Neural cell (in vitro differentiated cells): ENCODE measurements at regions not wholly inside any gene's neighbourhood (a gene's known extent, or its start where the extent isn't known, plus 50 kb on each side); places are given as distances from the start of the nearest gene placed in this dataset.

ENCODE experiments used
- POLR2AphosphoS5 ChIP-seq: IDR thresholded peaks from 2 replicates; pipeline ENCODE4 v1.6.1; 2012
- TAF1 ChIP-seq: IDR thresholded peaks from 2 replicates; pipeline ENCODE4 v1.6.1; 2012; ENCODE audit warnings: low read depth
- TF ChIP-seq, protein P1 (sequence below): fragments of 450-650 bp; IDR thresholded peaks from 2 replicates; pipeline ENCODE4 v1.5.1; 2014; ENCODE audit warnings: antibody characterized with exemption, mild to moderate bottlenecking, moderate library complexity; ENCODE audit not compliant: poor library complexity, severe bottlenecking

DNA sequence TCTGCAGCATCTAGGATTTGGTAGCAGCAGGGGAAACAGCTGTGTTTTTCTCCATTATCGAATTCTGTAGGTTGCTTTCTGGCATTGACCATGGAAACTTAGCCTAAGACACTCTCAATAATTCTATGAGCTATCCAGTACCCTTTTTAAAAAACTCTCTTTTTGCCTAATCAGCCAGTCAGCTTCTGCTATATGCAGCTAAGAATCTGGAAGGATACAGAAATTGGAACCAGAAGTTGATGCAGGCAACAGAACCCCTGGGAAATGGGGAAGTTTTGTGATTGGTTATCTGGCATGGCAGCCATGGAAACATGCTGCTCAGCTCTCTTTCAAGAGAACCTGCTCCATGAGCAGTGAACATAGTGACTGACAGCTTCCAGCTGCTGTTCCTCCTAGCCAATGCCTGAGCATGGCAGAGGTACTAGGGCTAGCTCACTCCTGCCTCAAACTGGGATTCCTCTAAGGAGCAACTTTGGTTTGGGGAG, 417.6 kb upstream of the MAOA start:
- TF ChIP-seq POLR2AphosphoS5 (no peak), TAF1 (no peak)
- TF ChIP-seq, protein P1, sequence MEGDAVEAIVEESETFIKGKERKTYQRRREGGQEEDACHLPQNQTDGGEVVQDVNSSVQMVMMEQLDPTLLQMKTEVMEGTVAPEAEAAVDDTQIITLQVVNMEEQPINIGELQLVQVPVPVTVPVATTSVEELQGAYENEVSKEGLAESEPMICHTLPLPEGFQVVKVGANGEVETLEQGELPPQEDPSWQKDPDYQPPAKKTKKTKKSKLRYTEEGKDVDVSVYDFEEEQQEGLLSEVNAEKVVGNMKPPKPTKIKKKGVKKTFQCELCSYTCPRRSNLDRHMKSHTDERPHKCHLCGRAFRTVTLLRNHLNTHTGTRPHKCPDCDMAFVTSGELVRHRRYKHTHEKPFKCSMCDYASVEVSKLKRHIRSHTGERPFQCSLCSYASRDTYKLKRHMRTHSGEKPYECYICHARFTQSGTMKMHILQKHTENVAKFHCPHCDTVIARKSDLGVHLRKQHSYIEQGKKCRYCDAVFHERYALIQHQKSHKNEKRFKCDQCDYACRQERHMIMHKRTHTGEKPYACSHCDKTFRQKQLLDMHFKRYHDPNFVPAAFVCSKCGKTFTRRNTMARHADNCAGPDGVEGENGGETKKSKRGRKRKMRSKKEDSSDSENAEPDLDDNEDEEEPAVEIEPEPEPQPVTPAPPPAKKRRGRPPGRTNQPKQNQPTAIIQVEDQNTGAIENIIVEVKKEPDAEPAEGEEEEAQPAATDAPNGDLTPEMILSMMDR = no peak
